NCI-H446 (cell line): ENCODE measurements at regions not wholly inside any gene's neighbourhood (a gene's known extent, or its start where the extent isn't known, plus 50 kb on each side); places are given as distances from the start of the nearest gene placed in this dataset.
"Not testable (repeated sequence)": the region's sequence is repeated elsewhere in the genome, so short reads cannot be mapped to it uniquely, and the experiment has no call there.

Experiments used
- DNase-seq, 2 experiments: peaks; one replicate each; lab custom pipeline; 2025; lab: John Stamatoyannopoulos, UW

GRCh38 chr3:177899275-177900067 is 636.8 kb upstream of the KCNMB2 start:
- no peak for DNase-seq

DNA sequence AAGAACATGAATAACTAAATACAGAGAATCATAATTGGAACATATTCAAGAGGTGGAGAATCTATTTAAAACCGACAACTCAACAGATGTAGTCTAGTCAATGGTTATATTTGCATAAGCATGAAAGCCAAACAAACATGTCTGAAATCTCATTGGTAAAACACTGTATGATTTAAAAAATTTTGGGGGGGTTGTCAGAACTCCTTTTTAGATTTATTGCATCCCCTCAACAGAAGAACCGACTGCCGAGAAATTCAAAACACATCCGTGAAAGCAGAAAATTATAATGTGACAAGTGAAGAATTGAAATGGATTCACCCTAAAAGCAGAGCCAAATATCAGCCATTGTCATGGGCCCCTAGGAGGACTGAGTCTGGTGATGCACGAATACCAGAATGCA is 633.4 kb upstream of the KCNMB2 start:
- no peak for DNase-seq

- no peak for DNase-seq
These were observed 631.6 kb upstream of the KCNMB2 start for GRCh38 chr3:177904621-177905020.

GRCh38 chr3:177905173-177906125 is 630.8 kb upstream of the KCNMB2 start:
- DNase-seq: no peak

DNA sequence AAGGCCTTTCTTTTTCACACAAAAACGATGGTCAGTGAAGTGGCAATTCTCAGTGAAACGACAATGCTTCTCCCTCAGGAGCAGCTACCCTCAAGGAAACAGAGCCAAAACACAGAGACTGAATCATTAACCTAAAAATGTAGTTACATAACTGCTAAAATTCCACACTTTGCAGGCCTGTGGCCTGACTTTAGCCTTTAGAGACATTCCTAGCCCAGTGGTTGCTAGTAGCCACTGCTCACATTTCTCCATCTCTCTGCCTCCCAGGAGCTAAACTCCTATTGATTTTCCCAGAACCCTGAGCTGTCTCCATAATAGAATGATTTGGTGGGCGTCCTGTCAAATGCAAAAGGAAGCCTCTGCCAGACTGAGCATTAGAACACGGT is 630.1 kb upstream of the KCNMB2 start:
- no peak for DNase-seq

GRCh38 chr3:177906578-177907229 is 629.5 kb upstream of the KCNMB2 start:
- DNase-seq: no peak

DNA sequence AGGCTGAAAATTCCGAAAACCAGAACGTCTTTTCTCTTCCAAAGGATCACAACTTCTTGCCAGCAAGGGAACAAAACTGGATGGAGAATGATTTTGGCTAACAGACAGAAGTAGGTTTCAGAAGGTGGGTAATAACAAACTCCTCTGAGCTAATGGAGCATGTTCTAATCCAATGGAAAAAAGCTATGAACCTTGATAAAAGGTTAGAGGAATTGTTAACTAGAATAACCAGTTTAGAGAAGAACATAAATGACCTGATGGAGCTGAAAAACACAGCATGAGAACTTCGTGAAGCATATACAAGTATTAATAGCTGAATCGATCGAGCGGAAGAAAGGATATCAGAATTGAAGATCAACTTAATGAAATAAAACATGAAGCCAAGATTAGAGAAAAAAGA is 626.7 kb upstream of the KCNMB2 start:
- not testable (repeated sequence) for DNase-seq

DNA sequence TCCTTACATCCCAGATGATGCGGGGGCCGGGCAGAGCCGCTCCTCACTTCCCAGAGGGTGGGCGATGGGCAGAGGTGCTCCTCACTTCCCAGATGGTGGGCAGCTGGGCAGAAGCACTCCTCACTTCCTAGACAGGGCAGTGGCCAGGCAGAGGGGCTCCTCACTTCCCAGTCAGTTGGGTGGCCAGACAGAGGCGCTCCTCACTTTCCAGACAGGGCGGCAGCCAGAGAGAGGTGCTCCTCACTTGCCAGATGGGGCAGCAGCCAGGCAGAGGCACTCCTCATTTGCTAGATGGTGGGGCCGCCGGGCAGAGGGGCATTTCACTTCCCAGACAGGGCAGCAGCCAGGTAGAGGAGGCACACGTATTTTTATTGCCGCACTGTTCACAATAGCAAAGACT is 622.0 kb upstream of the KCNMB2 start:
- no peak for DNase-seq

DNA sequence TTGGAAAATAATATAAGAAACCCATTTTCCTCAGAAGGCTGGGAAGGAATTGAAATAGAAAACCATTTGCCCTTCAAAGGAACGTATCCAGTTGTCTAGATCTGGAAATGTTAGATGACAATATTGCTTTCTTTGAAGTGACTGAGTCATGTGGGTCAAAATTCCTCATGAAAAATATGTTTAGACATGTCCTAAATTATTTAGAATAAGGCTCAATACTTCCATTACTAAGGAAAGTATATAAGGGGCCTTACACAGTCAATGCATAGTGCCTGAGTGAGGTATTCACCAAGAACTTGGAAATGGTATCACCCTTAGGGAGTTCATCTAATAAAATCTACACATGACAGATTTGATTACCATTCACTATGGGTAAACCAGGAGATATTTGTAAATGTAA is 619.8 kb upstream of the KCNMB2 start:
- no peak for DNase-seq

- no peak for DNase-seq
These were observed 618.9 kb upstream of the KCNMB2 start for GRCh38 chr3:177917234-177917861.

DNA sequence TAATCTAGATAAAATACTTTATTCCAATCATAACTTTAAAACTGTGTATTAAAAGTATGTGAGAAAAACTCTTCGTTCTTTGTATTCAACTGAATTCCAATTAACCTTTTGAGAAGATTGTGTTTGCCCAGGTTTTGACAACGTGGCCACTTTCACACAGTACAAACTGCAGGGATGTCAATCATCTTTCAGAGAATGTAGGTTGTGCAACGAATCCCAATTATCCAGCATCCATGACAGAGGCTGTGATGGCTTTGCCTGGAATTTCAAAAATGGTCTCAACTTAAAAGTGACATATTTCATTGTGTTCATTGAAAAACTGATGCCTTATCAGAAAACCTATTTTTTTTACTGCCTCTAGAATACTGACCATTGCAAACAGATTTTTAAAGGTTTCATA is 615.1 kb upstream of the KCNMB2 start:
- DNase-seq: no peak

GRCh38 chr3:177924261-177924660 is 612.0 kb upstream of the KCNMB2 start:
- DNase-seq: no peak

- no peak for DNase-seq
These were observed 607.9 kb upstream of the KCNMB2 start for GRCh38 chr3:177928172-177928873.

- DNase-seq: no peak
These were observed 606.9 kb upstream of the KCNMB2 start for GRCh38 chr3:177929310-177929709.

- DNase-seq: no peak
These were observed 605.5 kb upstream of the KCNMB2 start for GRCh38 chr3:177930771-177931170.

GRCh38 chr3:177931346-177931745 is 604.9 kb upstream of the KCNMB2 start:
- DNase-seq: no peak

GRCh38 chr3:177932346-177932745 is 603.9 kb upstream of the KCNMB2 start:
- no peak for DNase-seq

GRCh38 chr3:177932750-177933660 is 603.2 kb upstream of the KCNMB2 start:
- no peak for DNase-seq

- peak in 1 of 2 experiments; percentile 32 for DNase-seq
These were observed 602.0 kb upstream of the KCNMB2 start for GRCh38 chr3:177934001-177934891.
